C4-2B (cell line): ENCODE measurements at regions not wholly inside any gene's neighbourhood (a gene's known extent, or its start where the extent isn't known, plus 50 kb on each side); places are given as distances from the start of the nearest gene placed in this dataset.

Source experiments
- H3K27ac ChIP-seq: fragments of 450-650 bp; 2 replicates; pipeline ENCODE4 v1.5.1; 2017
- CTCF ChIP-seq: fragments of 450-650 bp; conservative IDR thresholded peaks from 2 replicates; pipeline ENCODE4 v1.5.1; 2017; ENCODE audit warnings: mild to moderate bottlenecking
- ZFX ChIP-seq: fragments of 450-650 bp; IDR thresholded peaks from 2 replicates; pipeline ENCODE4 v1.6.1; 2017

GRCh38 chr7:15856311-15856710, 169.8 kb upstream of the MEOX2 start:
- TF ChIP-seq CTCF (no peak), ZFX (no peak)
- H3K27ac ChIP-seq, result no peak overlapping the region

- no peak overlapping the region for H3K27ac ChIP-seq
- TF ChIP-seq CTCF, result no peak
- no peak for TF ChIP-seq ZFX
These were observed 169.1 kb upstream of the MEOX2 start for GRCh38 chr7:15855525-15856109.

- H3K27ac ChIP-seq, result no peak overlapping the region
- no peak for TF ChIP-seq CTCF
- no peak for TF ChIP-seq ZFX
These were observed 168.5 kb upstream of the MEOX2 start for GRCh38 chr7:15854841-15855524.

DNA sequence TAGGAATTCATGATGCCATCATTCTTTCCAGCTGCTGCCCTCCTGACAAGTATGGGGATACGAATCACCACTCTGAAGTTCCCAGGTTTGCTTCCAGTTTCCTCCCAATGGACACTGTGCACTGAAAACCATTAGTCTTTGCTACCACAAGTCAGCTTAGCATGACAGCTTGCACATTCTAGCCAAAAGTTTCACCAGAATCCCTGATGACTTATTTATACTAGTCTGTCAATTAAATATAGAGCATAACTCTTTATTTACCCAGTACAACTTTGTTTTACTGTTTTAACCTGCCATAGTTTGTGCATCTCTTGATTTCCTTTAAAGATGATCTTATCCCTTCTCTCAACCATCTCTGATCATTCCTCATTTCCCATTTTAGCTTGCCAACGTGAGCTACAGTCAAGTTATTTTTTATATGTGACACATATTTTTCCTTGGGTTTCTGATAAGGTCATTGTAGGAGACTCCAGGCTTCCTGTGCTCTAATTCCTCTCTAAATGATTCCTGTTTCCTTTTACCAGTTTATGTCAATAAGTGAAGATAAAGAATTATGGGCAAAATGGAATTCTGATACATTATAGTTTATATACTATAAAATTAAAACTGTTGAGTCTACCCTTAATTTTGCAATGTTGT, 167.5 kb upstream of the MEOX2 start:
- TF ChIP-seq ZFX, result no peak
- no peak for TF ChIP-seq CTCF
- H3K27ac ChIP-seq, result no peak overlapping the region

- no peak for TF ChIP-seq ZFX
- no peak for TF ChIP-seq CTCF
- H3K27ac ChIP-seq, result no peak overlapping the region
These were observed 164.7 kb upstream of the MEOX2 start for GRCh38 chr7:15851201-15851600.

DNA sequence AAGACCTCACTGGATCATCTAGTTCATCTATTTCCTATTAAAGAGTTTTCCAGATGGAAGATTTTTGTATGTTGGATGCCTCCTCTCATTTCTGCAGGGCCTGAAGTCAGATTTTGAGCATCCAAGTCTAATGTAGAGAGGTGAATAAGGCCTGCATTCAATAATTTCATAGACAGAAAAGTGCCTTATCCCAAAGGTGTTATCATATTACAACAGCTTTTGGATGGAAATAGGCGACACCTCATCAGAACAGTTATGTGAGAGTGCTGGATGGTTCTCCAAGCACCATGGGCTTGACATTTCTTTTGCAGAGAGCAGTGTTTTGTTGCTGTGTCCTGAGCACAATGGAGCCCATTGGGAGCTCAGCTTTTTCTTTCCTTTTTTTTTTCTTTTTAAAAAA, 162.4 kb upstream of the MEOX2 start:
- no peak overlapping the region for H3K27ac ChIP-seq

More for the DNA sequence above, 162.4 kb upstream of the MEOX2 start:
- no peak for TF ChIP-seq CTCF
- no peak for TF ChIP-seq ZFX
